ENCODE measurements at regions not wholly inside any gene's neighbourhood (a gene's known extent, or its start where the extent isn't known, plus 50 kb on each side); places are given as distances from the start of the nearest gene placed in this dataset.

- no peak for DNase-seq (ENCODE audit: low read depth)
- no peak overlapping the region for H3K4me3 ChIP-seq (ENCODE audit: control insufficient read depth, low read depth, low read length)
- TF ChIP-seq CTCF (conservative IDR thresholded peaks at IDR 0.05; ENCODE audit: control insufficient read depth, insufficient read depth, low read depth, low read length): no peak
Measured at GRCh38 chr14:89502966-89503365, 85.9 kb upstream of the FOXN3 start.

- no peak overlapping the region for H3K4me3 ChIP-seq (ENCODE audit: control insufficient read depth, low read depth, low read length)
- no peak for TF ChIP-seq CTCF (conservative IDR thresholded peaks at IDR 0.05; ENCODE audit: control insufficient read depth, insufficient read depth, low read depth, low read length)
- no peak for DNase-seq (ENCODE audit: low read depth)
Measured at GRCh38 chr14:89501381-89501780, 84.3 kb upstream of the FOXN3 start.

- TF ChIP-seq CTCF (conservative IDR thresholded peaks at IDR 0.05; ENCODE audit: control insufficient read depth, insufficient read depth, low read depth, low read length): no peak
- no peak overlapping the region for H3K4me3 ChIP-seq (ENCODE audit: control insufficient read depth, low read depth, low read length)
- DNase-seq (ENCODE audit: low read depth): no peak
Measured at GRCh38 chr14:89500303-89500702, 83.3 kb upstream of the FOXN3 start.

GRCh38 chr14:89498878-89499277, 81.8 kb upstream of the FOXN3 start:
- no peak overlapping the region for H3K4me3 ChIP-seq (ENCODE audit: control insufficient read depth, low read depth, low read length)

GRCh38 chr14:89495718-89496117, 78.7 kb upstream of the FOXN3 start:
- no peak for DNase-seq (ENCODE audit: low read depth)
- H3K4me3 ChIP-seq (ENCODE audit: control insufficient read depth, low read depth, low read length): no peak overlapping the region
- TF ChIP-seq CTCF (conservative IDR thresholded peaks at IDR 0.05; ENCODE audit: control insufficient read depth, insufficient read depth, low read depth, low read length): no peak

More at GRCh38 chr14:89498878-89499277, 81.8 kb upstream of the FOXN3 start:
- TF ChIP-seq CTCF (conservative IDR thresholded peaks at IDR 0.05; ENCODE audit: control insufficient read depth, insufficient read depth, low read depth, low read length): no peak
- DNase-seq (ENCODE audit: low read depth): no peak

GRCh38 chr14:89493877-89494634, 77.0 kb upstream of the FOXN3 start:
- TF ChIP-seq CTCF (conservative IDR thresholded peaks at IDR 0.05; ENCODE audit: control insufficient read depth, insufficient read depth, low read depth, low read length): no peak
- H3K4me3 ChIP-seq (ENCODE audit: control insufficient read depth, low read depth, low read length): no peak overlapping the region
- DNase-seq (ENCODE audit: low read depth): no peak

Measured in fibroblast of mammary gland (primary cell).